LNCAP (cell line): ENCODE measurements at regions not wholly inside any gene's neighbourhood (a gene's known extent, or its start where the extent isn't known, plus 50 kb on each side); places are given as distances from the start of the nearest gene placed in this dataset.

ENCODE experiments used
- TF ChIP-seq, protein P1 (sequence below): fragments of 450-650 bp; IDR thresholded peaks from 2 replicates; pipeline ENCODE4 v1.5.1; 2017; ENCODE audit warnings: mild to moderate bottlenecking

DNA sequence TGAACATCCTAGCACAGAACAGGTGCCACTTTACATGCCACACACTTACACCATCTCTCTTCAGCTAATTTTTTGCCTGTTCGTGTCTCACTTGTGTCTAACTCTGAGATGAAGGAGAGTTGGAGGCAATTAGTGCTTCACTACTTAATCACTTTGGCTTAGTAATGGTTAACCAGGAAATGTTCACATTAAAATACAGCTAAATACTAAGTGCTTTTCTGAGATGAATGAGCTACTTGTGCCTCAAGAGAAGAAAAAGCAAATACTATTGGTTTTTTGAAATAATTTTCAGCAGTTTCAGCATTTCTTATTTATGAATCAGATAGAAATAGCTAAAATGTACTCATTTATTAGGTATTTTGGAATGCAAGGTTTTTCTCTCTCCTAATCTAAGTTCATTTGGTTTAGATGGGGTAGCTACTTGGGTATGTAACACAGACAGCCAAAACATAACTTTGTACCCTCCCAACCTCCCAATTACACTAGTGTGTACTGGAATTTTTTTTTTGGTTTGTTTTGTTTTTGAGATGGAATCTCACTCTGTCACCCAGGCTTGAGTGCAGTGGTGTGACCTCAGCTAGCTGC lies 1474.1 kb upstream of the SEL1L start:
- TF ChIP-seq, protein P1, sequence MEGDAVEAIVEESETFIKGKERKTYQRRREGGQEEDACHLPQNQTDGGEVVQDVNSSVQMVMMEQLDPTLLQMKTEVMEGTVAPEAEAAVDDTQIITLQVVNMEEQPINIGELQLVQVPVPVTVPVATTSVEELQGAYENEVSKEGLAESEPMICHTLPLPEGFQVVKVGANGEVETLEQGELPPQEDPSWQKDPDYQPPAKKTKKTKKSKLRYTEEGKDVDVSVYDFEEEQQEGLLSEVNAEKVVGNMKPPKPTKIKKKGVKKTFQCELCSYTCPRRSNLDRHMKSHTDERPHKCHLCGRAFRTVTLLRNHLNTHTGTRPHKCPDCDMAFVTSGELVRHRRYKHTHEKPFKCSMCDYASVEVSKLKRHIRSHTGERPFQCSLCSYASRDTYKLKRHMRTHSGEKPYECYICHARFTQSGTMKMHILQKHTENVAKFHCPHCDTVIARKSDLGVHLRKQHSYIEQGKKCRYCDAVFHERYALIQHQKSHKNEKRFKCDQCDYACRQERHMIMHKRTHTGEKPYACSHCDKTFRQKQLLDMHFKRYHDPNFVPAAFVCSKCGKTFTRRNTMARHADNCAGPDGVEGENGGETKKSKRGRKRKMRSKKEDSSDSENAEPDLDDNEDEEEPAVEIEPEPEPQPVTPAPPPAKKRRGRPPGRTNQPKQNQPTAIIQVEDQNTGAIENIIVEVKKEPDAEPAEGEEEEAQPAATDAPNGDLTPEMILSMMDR = no peak

- TF ChIP-seq, protein P1 = no peak
Measured at GRCh38 chr14:83017296-83017695, 1483.6 kb upstream of the SEL1L start.

- TF ChIP-seq, protein P1 = no peak
Measured at GRCh38 chr14:83019744-83020414, 1486.2 kb upstream of the SEL1L start.

- TF ChIP-seq, protein P1 = no peak
Measured at GRCh38 chr14:83021323-83021722, 1487.7 kb upstream of the SEL1L start.

- TF ChIP-seq, protein P1 = no peak
Measured at GRCh38 chr14:83023369-83023768, 1489.7 kb upstream of the SEL1L start.

DNA sequence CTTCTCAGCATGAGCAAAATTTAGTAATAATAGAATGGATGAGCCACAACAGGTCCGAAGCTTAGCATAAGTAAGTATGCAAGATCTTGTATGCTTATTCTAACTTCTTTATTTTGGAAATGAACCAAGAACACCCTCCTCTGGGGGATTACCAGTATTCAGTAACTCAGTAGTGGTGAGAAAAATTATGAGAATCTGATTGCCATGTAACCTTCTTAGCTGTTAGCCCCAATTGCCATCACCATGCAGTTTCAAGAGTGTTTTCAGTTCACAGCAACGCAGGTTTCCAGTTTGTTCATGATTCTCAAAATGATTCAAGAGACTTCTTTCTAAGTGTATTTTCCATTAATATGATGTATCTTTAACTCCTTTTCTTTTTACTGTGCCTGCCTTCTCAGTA lies 1507.6 kb upstream of the SEL1L start:
- TF ChIP-seq, protein P1 = no peak

DNA sequence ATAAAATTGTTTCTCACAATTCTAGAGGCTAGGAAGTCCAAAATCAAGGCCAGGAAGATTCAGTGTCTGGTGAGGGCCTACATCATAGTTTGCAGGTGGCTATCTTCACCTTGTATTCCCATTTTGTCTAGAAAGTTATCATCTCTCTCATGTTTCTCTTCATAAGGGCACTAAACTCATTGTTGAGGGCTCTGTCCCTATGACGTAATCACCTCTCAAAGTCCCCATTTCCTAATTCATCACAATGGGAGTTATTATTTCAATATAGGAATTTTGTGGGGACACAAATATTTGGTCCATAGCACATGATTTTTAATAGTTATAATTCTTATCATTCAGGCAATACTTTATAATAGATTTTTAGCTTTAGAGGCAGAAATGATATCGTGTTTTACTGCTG lies 1509.2 kb upstream of the SEL1L start:
- TF ChIP-seq, protein P1 = no peak
